ENCODE measurements at regions not wholly inside any gene's neighbourhood (a gene's known extent, or its start where the extent isn't known, plus 50 kb on each side); places are given as distances from the start of the nearest gene placed in this dataset.
"Not testable (repeated sequence)": the region's sequence is repeated elsewhere in the genome, so short reads cannot be mapped to it uniquely, and the experiment has no call there.

DNA sequence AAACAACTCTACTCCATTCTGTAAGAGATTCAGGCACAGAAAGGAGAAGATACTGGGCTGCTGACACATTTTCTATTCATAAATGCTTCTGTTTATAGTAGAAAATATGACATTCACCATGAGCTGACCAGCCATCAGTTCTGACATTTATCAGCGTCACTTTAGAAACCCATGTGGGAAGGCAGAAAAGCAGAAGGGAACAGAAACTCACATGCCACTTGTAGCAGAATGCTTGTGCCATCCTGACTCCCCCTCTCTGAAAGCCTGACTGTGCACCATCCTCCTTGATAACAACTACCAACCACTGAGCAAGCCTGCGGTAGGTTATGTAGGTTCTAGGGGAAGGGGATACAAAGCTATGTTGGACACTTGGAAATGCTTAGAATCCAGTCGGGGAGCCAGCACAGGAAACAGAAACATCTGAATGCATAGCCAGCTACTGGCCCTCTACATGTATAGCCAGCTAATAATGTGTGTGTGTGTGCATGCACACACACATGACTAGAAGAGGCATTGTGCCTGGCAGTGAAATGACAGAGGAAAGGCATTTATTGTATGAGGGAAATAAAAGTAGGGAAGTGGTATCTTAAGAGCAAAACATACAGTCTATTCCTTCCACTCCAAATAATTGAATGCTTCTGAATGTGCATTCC, 104.3 kb downstream of the SPDYE17 start:
- H3K27ac ChIP-seq (ENCODE audit: low read depth in 2 of 2, low read length in 1 of 2); H3K4me1 ChIP-seq (ENCODE audit: control insufficient read depth in 2 of 2, insufficient read depth in 2 of 2, low read length in 1 of 2); H3K36me3 ChIP-seq (ENCODE audit: control insufficient read depth in 2 of 2, insufficient read depth in 2 of 2, low read length in 1 of 2); H3K9me3 ChIP-seq (ENCODE audit: control insufficient read depth in 2 of 2, insufficient read depth in 1 of 2, low read depth in 1 of 2, low read length in 1 of 2); H3K27me3 ChIP-seq (ENCODE audit: control insufficient read depth in 1 of 2, insufficient read depth in 2 of 2, low read length in 2 of 2); H3K4me3 ChIP-seq (ENCODE audit: low read depth in 1 of 2, low read length in 2 of 2): not testable (repeated sequence)
- 72 to 83% methylated on average over 3 of the region's 3 CpGs for WGBS, 2 donors

DNA sequence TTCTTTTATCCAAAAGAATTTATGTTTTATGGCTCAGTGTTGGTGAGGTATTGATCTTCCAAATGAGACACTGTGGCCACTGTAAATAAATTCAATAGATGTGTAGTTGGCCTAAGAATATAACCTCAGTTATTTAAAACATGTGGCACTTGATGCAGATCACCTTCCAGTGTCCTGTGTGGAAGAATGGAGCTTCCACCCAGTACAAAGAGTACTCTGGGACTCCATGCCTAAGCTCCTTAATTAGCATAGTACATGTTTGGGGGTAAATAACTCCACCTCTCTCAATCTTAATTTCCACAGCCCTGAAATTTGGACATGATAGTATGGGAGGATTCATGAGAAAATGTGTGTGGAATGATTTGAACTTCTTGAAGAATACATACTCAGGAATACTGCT, 105.7 kb downstream of the SPDYE17 start:
- H3K27ac ChIP-seq (ENCODE audit: low read depth in 2 of 2, low read length in 1 of 2); H3K4me3 ChIP-seq (ENCODE audit: low read depth in 1 of 2, low read length in 2 of 2); H3K36me3 ChIP-seq (ENCODE audit: control insufficient read depth in 2 of 2, insufficient read depth in 2 of 2, low read length in 1 of 2); H3K4me1 ChIP-seq (ENCODE audit: control insufficient read depth in 2 of 2, insufficient read depth in 2 of 2, low read length in 1 of 2); H3K27me3 ChIP-seq (ENCODE audit: control insufficient read depth in 1 of 2, insufficient read depth in 2 of 2, low read length in 2 of 2); H3K9me3 ChIP-seq (ENCODE audit: control insufficient read depth in 2 of 2, insufficient read depth in 1 of 2, low read depth in 1 of 2, low read length in 1 of 2): not testable (repeated sequence)

DNA sequence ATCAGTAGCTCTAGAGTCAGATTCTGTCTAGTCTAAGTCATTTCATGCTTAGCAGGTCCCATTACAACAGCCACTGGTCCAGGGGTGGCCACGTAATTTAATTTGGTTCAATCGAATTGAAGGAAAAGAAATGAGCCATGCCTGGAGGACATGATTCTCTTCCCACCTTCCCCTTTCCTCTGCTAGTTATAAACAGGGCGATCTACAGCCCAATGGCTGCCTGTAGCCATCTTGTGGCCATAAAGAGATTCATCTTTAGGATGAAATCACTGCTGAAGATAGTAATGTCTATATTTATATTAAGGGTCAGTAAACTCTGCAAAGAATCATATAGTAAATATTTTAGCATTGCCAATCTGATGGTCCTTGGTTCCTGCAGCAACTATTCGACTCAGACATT, 107.4 kb downstream of the SPDYE17 start:
- not testable (repeated sequence) for H3K4me1 ChIP-seq (ENCODE audit: control insufficient read depth in 2 of 2, insufficient read depth in 2 of 2, low read length in 1 of 2); H3K9me3 ChIP-seq (ENCODE audit: control insufficient read depth in 2 of 2, insufficient read depth in 1 of 2, low read depth in 1 of 2, low read length in 1 of 2)
- WGBS, 2 donors, result 80 to 87% methylated on average over 4 of the region's 4 CpGs

DNA sequence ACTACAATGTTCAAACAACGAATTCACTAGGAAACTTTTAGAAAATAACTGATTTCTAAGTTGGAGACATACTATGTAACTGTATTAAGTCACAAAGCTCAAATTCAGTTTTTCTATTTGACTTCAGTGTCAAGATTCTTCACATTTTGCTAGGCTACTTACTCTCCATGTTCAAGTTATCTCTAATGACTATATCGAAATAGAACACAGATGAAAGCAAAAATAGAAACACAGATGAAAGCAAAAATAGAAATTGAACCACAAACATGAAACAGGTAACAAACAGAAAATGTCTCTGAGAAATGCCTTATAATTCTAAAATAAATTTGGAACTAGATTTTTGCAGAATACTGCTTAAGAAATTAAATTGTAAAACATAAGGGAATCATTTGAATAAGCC, 113.5 kb downstream of the SPDYE17 start:
- not testable (repeated sequence) for H3K27me3 ChIP-seq (ENCODE audit: control insufficient read depth in 1 of 2, insufficient read depth in 2 of 2, low read length in 2 of 2); H3K4me1 ChIP-seq (ENCODE audit: control insufficient read depth in 2 of 2, insufficient read depth in 2 of 2, low read length in 1 of 2); H3K27ac ChIP-seq (ENCODE audit: low read depth in 2 of 2, low read length in 1 of 2); H3K4me3 ChIP-seq (ENCODE audit: low read depth in 1 of 2, low read length in 2 of 2); H3K36me3 ChIP-seq (ENCODE audit: control insufficient read depth in 2 of 2, insufficient read depth in 2 of 2, low read length in 1 of 2); H3K9me3 ChIP-seq (ENCODE audit: control insufficient read depth in 2 of 2, insufficient read depth in 1 of 2, low read depth in 1 of 2, low read length in 1 of 2)
- 81 to 83% methylated on average over 2 of the region's 2 CpGs for WGBS, 2 donors

More for the DNA sequence above, 107.4 kb downstream of the SPDYE17 start:
- H3K27me3 ChIP-seq (ENCODE audit: control insufficient read depth in 1 of 2, insufficient read depth in 2 of 2, low read length in 2 of 2); H3K27ac ChIP-seq (ENCODE audit: low read depth in 2 of 2, low read length in 1 of 2); H3K36me3 ChIP-seq (ENCODE audit: control insufficient read depth in 2 of 2, insufficient read depth in 2 of 2, low read length in 1 of 2); H3K4me3 ChIP-seq (ENCODE audit: low read depth in 1 of 2, low read length in 2 of 2): not testable (repeated sequence)

DNA sequence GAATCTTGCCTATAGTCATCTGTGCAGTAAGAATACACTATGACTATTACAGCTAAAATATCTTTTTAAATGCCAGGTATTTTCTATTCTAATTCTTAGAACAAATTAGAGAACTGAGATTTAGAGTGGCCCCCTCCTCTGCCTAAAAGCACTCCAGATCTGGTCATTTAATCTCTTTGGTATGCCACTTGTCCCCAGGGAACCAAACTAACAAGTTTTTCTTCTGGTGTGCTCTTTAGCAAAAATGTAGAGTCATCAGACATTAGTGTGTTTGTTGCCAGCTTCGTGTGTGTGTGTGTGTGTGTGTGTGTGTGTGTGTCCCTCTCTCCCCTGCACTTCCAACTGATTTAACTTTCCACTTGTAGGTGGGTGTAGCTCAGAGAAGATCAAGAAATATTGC, 117.8 kb downstream of the SPDYE17 start:
- not testable (repeated sequence) for H3K27me3 ChIP-seq (ENCODE audit: control insufficient read depth in 1 of 2, insufficient read depth in 2 of 2, low read length in 2 of 2); H3K36me3 ChIP-seq (ENCODE audit: control insufficient read depth in 2 of 2, insufficient read depth in 2 of 2, low read length in 1 of 2); H3K9me3 ChIP-seq (ENCODE audit: control insufficient read depth in 2 of 2, insufficient read depth in 1 of 2, low read depth in 1 of 2, low read length in 1 of 2); H3K4me3 ChIP-seq (ENCODE audit: low read depth in 1 of 2, low read length in 2 of 2); H3K27ac ChIP-seq (ENCODE audit: low read depth in 2 of 2, low read length in 1 of 2); H3K4me1 ChIP-seq (ENCODE audit: control insufficient read depth in 2 of 2, insufficient read depth in 2 of 2, low read length in 1 of 2)
- WGBS, 2 donors, result 15 to 20% methylated on average over 1 of the region's 1 CpG

DNA sequence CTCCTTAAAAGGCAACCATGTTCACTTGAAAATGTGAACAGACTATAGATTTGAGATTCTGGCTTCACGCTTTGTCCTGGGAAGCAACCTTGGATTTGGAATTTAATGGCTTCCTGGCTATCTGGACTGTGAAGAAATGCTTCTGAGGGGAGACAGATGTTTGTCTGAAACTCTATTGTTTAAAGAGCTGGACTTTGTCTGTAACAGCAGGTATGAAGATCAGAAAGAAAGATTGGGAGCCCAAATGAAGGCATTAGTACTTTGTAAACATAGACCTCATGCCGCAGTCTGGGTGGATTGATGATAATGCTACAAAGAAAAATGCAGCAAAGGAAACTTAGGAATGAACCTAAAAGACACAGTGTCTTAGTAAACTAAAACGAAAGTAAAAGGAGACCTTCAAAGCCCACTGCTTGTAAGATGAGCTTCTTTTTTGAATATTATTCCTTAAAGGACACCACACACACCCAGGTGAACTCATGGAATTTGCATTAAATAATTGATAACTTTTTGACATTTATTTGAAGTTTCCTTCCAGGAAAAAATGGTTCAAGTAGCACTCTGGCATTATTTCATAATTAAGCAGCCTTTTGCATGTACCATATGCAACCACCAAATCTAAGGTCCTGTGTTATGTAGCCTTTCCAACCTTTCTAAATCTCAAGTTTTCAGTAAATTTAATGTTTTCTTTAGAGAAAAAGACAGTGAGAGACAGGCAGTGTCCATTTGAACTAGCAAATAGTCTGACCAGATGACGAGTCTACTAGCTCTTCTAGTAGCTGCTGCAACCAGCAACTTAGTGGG, 119.9 kb downstream of the SPDYE17 start:
- not testable (repeated sequence) for H3K4me3 ChIP-seq (ENCODE audit: low read depth in 1 of 2, low read length in 2 of 2); H3K36me3 ChIP-seq (ENCODE audit: control insufficient read depth in 2 of 2, insufficient read depth in 2 of 2, low read length in 1 of 2); H3K27ac ChIP-seq (ENCODE audit: low read depth in 2 of 2, low read length in 1 of 2); H3K27me3 ChIP-seq (ENCODE audit: control insufficient read depth in 1 of 2, insufficient read depth in 2 of 2, low read length in 2 of 2); H3K9me3 ChIP-seq (ENCODE audit: control insufficient read depth in 2 of 2, insufficient read depth in 1 of 2, low read depth in 1 of 2, low read length in 1 of 2); H3K4me1 ChIP-seq (ENCODE audit: control insufficient read depth in 2 of 2, insufficient read depth in 2 of 2, low read length in 1 of 2)
- 38 to 40% methylated on average over 4 of the region's 4 CpGs for WGBS, 2 donors

DNA sequence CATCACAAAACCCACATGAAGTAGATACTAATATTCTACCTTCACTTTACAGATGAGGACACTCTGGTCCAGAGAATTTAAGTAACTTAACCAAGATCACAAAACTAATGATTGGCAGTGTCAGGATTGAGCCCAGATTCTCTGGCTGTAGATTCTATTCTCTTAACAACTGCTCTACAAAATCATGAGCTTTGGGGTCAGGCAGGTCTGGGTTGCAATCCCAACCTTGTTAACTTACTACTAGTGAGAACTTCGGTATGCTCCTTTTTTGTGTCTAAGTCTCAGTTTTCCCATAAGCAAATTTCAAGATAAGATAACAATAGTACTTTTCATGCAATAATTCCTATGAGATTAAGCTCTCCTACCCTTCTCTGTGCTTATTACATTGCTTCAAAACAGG, 127.5 kb downstream of the SPDYE17 start:
- not testable (repeated sequence) for H3K27me3 ChIP-seq (ENCODE audit: control insufficient read depth in 1 of 2, insufficient read depth in 2 of 2, low read length in 2 of 2); H3K4me1 ChIP-seq (ENCODE audit: control insufficient read depth in 2 of 2, insufficient read depth in 2 of 2, low read length in 1 of 2); H3K4me3 ChIP-seq (ENCODE audit: low read depth in 1 of 2, low read length in 2 of 2); H3K27ac ChIP-seq (ENCODE audit: low read depth in 2 of 2, low read length in 1 of 2); H3K36me3 ChIP-seq (ENCODE audit: control insufficient read depth in 2 of 2, insufficient read depth in 2 of 2, low read length in 1 of 2); H3K9me3 ChIP-seq (ENCODE audit: control insufficient read depth in 2 of 2, insufficient read depth in 1 of 2, low read depth in 1 of 2, low read length in 1 of 2)
- no CpG with 5 or more reads among the region's 1 CpG for WGBS, 2 donors

DNA sequence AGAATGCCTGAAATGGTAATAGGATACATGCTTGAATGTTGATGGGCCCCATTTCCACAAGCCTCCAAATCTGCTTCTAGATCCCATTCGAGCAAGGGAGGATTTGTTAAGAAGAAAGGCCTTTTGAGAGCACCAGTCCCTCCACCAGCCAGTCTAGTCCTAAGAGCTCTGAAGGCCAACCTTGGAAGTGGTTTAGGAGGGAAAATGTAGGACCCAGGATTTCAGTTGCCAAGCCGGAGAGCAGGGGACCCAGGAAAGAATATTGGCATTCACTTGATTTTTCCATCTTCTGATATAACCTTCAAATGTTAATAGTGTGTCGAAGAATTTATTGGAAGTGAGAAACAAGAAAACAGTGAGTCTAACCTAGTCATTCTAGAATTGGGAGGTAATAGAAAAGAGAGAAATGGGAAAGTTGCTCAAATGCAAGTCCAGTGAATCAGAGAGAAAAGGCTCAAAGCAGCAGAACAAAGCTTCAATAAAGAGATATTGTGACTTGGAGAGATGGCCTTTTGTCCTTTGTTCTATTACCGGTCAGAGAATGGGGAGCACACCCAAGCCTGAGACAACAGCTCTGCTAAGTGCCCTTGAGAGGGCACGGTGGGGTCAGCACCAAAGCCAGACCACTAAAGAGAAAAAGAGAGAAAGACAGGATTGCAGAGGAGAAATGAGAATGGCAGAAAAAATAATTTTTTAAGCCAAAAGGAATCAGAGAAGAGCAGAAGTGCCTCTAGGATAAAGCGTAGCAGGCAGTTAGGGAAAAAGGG, 130.0 kb downstream of the SPDYE17 start:
- not testable (repeated sequence) for H3K9me3 ChIP-seq (ENCODE audit: control insufficient read depth in 2 of 2, insufficient read depth in 1 of 2, low read depth in 1 of 2, low read length in 1 of 2); H3K4me3 ChIP-seq (ENCODE audit: low read depth in 1 of 2, low read length in 2 of 2); H3K4me1 ChIP-seq (ENCODE audit: control insufficient read depth in 2 of 2, insufficient read depth in 2 of 2, low read length in 1 of 2); H3K27ac ChIP-seq (ENCODE audit: low read depth in 2 of 2, low read length in 1 of 2); H3K36me3 ChIP-seq (ENCODE audit: control insufficient read depth in 2 of 2, insufficient read depth in 2 of 2, low read length in 1 of 2); H3K27me3 ChIP-seq (ENCODE audit: control insufficient read depth in 1 of 2, insufficient read depth in 2 of 2, low read length in 2 of 2)
- 80 to 83% methylated on average over 6 of the region's 6 CpGs for WGBS, 2 donors

DNA sequence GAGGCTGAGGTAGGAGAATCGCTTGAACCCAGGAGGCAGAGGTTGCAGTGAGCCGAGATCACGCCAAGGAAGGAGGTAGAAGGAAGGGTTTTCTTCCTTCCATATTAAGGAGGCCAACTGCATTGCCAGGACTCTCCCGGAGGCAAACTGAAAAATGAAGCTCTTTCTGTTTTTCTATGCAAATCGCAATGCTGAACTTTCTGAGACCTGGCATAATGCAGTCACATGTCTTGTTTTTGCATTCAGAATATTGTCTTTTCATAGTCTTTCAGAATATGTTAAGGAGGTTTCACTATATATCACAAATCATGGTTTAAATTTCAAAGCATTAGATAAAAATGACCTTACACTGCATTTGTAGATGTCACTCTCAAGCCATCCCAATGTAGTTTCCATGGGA, 133.4 kb downstream of the SPDYE17 start:
- H3K9me3 ChIP-seq (ENCODE audit: control insufficient read depth in 2 of 2, insufficient read depth in 1 of 2, low read depth in 1 of 2, low read length in 1 of 2), result not testable (repeated sequence)
- 95 to 97% methylated on average over 5 of the region's 5 CpGs for WGBS, 2 donors

DNA sequence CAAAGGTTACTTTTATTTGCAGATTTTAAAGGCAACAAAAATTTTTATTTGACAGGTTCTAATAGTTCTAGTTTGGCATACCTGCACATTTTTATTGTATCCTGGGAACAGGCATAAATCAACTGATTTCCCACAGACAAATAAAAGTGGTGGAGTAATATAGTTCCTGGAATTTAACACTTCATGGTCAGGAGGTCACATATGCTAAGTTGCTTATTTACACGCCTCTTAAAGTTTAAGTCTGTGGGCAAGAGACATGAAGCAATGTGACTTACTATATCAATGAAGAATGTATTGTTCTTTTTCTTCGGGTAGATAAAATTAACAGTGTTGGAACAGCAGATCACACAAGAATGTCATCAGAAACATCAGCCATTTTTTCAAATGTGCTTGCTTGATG, 135.2 kb downstream of the SPDYE17 start:
- WGBS, 2 donors, result 63 to 73% methylated on average over 2 of the region's 2 CpGs

More for the DNA sequence above, 133.4 kb downstream of the SPDYE17 start:
- H3K4me3 ChIP-seq (ENCODE audit: low read depth in 1 of 2, low read length in 2 of 2); H3K36me3 ChIP-seq (ENCODE audit: control insufficient read depth in 2 of 2, insufficient read depth in 2 of 2, low read length in 1 of 2); H3K4me1 ChIP-seq (ENCODE audit: control insufficient read depth in 2 of 2, insufficient read depth in 2 of 2, low read length in 1 of 2); H3K27me3 ChIP-seq (ENCODE audit: control insufficient read depth in 1 of 2, insufficient read depth in 2 of 2, low read length in 2 of 2); H3K27ac ChIP-seq (ENCODE audit: low read depth in 2 of 2, low read length in 1 of 2): not testable (repeated sequence)

More for the DNA sequence above, 135.2 kb downstream of the SPDYE17 start:
- H3K4me3 ChIP-seq (ENCODE audit: low read depth in 1 of 2, low read length in 2 of 2); H3K4me1 ChIP-seq (ENCODE audit: control insufficient read depth in 2 of 2, insufficient read depth in 2 of 2, low read length in 1 of 2); H3K27me3 ChIP-seq (ENCODE audit: control insufficient read depth in 1 of 2, insufficient read depth in 2 of 2, low read length in 2 of 2); H3K27ac ChIP-seq (ENCODE audit: low read depth in 2 of 2, low read length in 1 of 2); H3K36me3 ChIP-seq (ENCODE audit: control insufficient read depth in 2 of 2, insufficient read depth in 2 of 2, low read length in 1 of 2); H3K9me3 ChIP-seq (ENCODE audit: control insufficient read depth in 2 of 2, insufficient read depth in 1 of 2, low read depth in 1 of 2, low read length in 1 of 2): not testable (repeated sequence)
